Tibial artery (tissue), 4 donors: ENCODE measurements at regions not wholly inside any gene's neighbourhood (a gene's known extent, or its start where the extent isn't known, plus 50 kb on each side); places are given as distances from the start of the nearest gene placed in this dataset.

ENCODE experiments used
- DNase-seq, 2 donors: peaks; one replicate each; pipeline ENCODE4 v3.0.0-alpha.2; 2019
- H3K27ac ChIP-seq, 2 donors: fragments of 200-600 bp; sonication (generic) in 1 of 2; 1 replicate in 1 of 2; 2 replicates in 1 of 2; pipeline ENCODE4 v1.5.1; 2018 to 2019; ENCODE audit warnings: mild to moderate bottlenecking in 1 of 2
- H3K27me3 ChIP-seq, 2 donors: fragments of 200-600 bp; sonication (generic) in 1 of 2; one replicate each; pipeline versions ENCODE4 v1.5.1 to v1.6.0; 2016 to 2019
- H3K36me3 ChIP-seq, 3 donors: fragments of 200-600 bp; sonication (generic) in 2 of 3; one replicate each; pipeline ENCODE4 v1.5.1; 2016 to 2019; ENCODE audit warnings: mild to moderate bottlenecking in 2 of 3
- H3K4me1 ChIP-seq, 4 donors: fragments of 200-600 bp; sonication (generic) in 2 of 4; 1 replicate in 3 of 4; 2 replicates in 1 of 4; pipeline ENCODE4 v1.5.1; 2016 to 2019
- H3K4me3 ChIP-seq, 2 donors: fragments of 200-600 bp; sonication (generic) in 1 of 2; 1 replicate in 1 of 2; 2 replicates in 1 of 2; pipeline ENCODE4 v1.5.1; 2018 to 2019; ENCODE audit warnings: mild to moderate bottlenecking in 2 of 2
- H3K9me3 ChIP-seq, 3 donors: fragments of 200-600 bp; sonication (generic) in 1 of 3; one replicate each; pipeline ENCODE4 v1.5.1; 2016 to 2019
- intact Hi-C: fragments of 100-400 bp; cut with DNase I; formaldehyde crosslinking; loops from one replicate; pipeline ENCODE4 v1.15.0; 2023; ENCODE audit warnings: low total_unique reads
- TF ChIP-seq, protein P1 (sequence below), 2 experiments: fragments of 200-600 bp in 1 of 2; fragments of 450-650 bp in 1 of 2; IDR thresholded peaks; one replicate each; pipeline ENCODE4 v1.5.1; 2017 to 2019; ENCODE audit warnings: antibody characterized with exemption in 2 of 2, mild to moderate bottlenecking in 1 of 2, moderate library complexity in 1 of 2

DNA sequence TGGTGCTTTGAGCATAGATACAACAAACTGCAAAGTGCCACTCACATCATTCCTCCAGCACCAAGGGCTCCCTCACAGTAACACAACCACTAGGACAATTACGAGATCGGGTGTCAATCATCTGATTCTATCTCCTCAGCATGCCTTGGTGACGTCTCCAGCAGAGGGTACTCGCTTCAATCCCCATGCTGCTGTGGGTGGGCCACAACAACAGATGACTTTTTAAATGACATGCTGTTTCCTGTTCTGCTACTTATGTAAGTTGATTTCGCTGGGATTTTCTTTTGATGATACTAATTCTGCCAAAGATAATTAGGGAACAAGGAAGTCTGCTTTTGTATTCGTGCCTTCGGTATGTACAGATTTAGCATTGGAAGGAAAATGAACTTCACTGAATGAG is 1113.0 kb downstream of the BCL11A start:
- H3K36me3 ChIP-seq: no peaks in the 10 kb centered on the region
- TF ChIP-seq, protein P1, sequence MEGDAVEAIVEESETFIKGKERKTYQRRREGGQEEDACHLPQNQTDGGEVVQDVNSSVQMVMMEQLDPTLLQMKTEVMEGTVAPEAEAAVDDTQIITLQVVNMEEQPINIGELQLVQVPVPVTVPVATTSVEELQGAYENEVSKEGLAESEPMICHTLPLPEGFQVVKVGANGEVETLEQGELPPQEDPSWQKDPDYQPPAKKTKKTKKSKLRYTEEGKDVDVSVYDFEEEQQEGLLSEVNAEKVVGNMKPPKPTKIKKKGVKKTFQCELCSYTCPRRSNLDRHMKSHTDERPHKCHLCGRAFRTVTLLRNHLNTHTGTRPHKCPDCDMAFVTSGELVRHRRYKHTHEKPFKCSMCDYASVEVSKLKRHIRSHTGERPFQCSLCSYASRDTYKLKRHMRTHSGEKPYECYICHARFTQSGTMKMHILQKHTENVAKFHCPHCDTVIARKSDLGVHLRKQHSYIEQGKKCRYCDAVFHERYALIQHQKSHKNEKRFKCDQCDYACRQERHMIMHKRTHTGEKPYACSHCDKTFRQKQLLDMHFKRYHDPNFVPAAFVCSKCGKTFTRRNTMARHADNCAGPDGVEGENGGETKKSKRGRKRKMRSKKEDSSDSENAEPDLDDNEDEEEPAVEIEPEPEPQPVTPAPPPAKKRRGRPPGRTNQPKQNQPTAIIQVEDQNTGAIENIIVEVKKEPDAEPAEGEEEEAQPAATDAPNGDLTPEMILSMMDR (IDR thresholded peaks at IDR 0.05): no peak
- DNase-seq: no peak
- no peaks in the 10 kb centered on the region for H3K4me1 ChIP-seq
- H3K9me3 ChIP-seq: no peaks in the 10 kb centered on the region
- intact Hi-C loops: no loop called here
- H3K27me3 ChIP-seq: no peaks in the 10 kb centered on the region
- H3K27ac ChIP-seq: no peak overlapping the region
- no peak overlapping the region for H3K4me3 ChIP-seq

DNA sequence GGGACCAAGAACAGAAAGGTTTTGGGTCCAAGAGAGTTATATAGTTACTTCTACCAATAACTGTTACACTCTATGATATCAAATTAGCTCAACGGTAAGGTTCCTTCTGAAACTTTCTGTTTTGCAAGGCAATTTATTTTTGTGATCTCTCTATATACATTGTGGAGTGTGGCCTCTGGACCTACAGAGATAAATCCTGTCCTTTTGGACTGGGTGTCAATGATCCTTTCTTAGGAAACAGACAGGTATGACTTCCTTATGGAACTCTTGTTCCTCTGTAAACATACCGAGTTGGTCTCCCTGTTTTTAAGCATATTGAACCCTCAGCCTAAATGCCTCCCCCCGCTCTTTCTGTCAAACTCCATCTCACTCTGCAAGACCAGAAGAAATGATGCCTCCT is 1117.8 kb downstream of the BCL11A start:
- DNase-seq: no peak
- intact Hi-C loops: no loop called here
- TF ChIP-seq, protein P1 (IDR thresholded peaks at IDR 0.05): no peak
- peaks cover 0 to 7% (median 0%) of the 10 kb centered on the region in 3 donors for H3K9me3 ChIP-seq
- H3K27me3 ChIP-seq: no peaks in the 10 kb centered on the region
- H3K27ac ChIP-seq: no peak overlapping the region
- H3K4me1 ChIP-seq: no peaks in the 10 kb centered on the region
- no peaks in the 10 kb centered on the region for H3K36me3 ChIP-seq
- H3K4me3 ChIP-seq: no peak overlapping the region

DNA sequence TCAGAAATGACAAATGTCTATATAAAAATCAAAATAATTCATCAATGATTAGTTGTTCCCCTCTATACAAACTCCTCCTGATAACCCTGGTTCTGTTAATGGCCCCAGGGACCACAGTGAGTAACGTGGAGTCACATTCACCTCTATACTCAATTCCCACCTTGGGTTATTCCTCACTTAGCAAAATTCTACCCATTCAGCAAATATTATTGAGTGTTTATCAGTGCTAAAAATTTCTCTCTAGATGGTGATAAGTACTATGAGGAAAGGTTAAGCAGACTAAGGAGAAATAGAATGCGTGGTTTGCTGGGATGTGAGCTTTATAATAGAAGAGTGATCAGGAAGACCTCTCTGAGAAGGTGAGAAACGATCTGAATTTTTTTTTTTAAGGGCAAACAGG is 1124.5 kb downstream of the BCL11A start:
- Histone ChIP-seq H3K36me3 (no peaks in the 10 kb centered on the region), H3K4me1 (no peaks in the 10 kb centered on the region), H3K27me3 (no peaks in the 10 kb centered on the region), H3K9me3 (peaks cover 0 to 7% (median 0%) of the 10 kb centered on the region in 3 donors), H3K27ac (no peak overlapping the region), H3K4me3 (no peak overlapping the region)
- TF ChIP-seq, protein P1 (IDR thresholded peaks at IDR 0.05): no peak
- intact Hi-C loops: no loop called here
- no peak for DNase-seq

DNA sequence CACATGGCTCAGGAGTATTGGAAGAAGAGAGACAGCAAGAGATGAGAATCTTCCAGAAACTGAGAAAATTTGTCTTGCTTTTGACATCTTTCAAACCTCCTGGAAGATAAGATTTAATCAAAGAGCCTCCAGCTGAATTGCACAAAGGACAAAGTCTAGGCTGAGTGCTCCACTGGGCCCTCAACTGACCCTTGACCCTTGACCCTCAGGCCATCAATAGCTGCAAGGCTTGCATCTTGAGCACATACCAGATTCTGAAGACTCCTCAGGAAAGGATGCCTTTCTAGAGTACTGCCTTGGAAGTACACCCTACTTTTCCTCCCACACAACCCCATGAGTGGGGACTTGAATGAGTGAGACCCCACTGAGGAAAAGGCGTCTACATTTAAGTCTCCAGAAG is 1125.5 kb downstream of the BCL11A start:
- DNase-seq: no peak
- no peaks in the 10 kb centered on the region for H3K4me1 ChIP-seq
- H3K4me3 ChIP-seq: no peak overlapping the region
- peaks cover 0 to 7% (median 0%) of the 10 kb centered on the region in 3 donors for H3K9me3 ChIP-seq
- TF ChIP-seq, protein P1 (IDR thresholded peaks at IDR 0.05): no peak
- no peaks in the 10 kb centered on the region for H3K27me3 ChIP-seq
- H3K36me3 ChIP-seq: no peaks in the 10 kb centered on the region
- intact Hi-C loops: no loop called here
- H3K27ac ChIP-seq: no peak overlapping the region

DNA sequence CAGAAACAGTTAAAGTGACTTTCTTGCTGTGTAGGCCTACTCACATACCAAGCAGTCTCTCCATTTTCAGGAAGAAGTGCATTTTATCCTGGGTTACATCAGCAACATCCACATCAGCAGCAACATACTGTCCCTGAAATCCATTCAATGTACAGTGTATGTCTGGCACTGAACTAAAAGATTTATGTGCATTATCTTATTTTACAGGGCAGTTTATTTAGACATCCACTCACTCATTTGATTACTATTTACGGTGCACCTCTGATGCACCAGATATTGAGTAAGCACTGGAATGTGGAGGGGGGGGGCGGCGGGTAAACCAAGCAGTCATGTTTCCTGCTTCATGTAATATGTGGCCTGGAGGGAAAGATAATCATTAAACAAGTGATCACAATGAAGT is 1128.2 kb downstream of the BCL11A start:
- Histone ChIP-seq H3K9me3 (no peaks in the 10 kb centered on the region), H3K4me1 (no peaks in the 10 kb centered on the region), H3K36me3 (no peaks in the 10 kb centered on the region), H3K27ac (no peak overlapping the region), H3K4me3 (no peak overlapping the region), H3K27me3 (no peaks in the 10 kb centered on the region)
- TF ChIP-seq, protein P1 (IDR thresholded peaks at IDR 0.05): no peak
- no peak for DNase-seq
- intact Hi-C loops: no loop called here
